ENCODE measurements at regions not wholly inside any gene's neighbourhood (a gene's known extent, or its start where the extent isn't known, plus 50 kb on each side); places are given as distances from the start of the nearest gene placed in this dataset.

DNA sequence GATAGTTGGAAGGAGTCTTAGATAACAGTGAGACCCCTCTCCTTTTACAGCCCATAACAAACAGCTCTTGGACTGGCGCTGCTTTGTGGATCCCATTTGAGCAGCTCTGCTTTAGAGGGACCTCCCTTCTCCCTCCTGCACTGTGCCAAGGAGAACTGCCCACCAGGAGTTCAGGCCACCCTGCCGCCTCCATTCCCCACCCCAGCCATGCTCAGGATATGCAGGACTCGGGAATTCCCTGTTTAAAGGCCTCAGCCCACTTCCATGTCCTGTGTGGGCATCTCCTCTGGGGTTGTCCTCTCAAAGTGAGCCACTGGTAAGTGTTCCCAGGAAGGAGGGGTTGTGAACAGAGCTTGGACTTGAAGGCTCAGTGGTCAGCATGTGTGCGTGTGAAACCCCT is 78.9 kb upstream of the ADRA1D start:
- POLR2A ChIA-PET, result no interaction called here
- no peak for DNase-seq (ENCODE audit: extremely low spot score)
- CTCF ChIA-PET, result no interaction called here
- TF ChIP-seq, protein P1, sequence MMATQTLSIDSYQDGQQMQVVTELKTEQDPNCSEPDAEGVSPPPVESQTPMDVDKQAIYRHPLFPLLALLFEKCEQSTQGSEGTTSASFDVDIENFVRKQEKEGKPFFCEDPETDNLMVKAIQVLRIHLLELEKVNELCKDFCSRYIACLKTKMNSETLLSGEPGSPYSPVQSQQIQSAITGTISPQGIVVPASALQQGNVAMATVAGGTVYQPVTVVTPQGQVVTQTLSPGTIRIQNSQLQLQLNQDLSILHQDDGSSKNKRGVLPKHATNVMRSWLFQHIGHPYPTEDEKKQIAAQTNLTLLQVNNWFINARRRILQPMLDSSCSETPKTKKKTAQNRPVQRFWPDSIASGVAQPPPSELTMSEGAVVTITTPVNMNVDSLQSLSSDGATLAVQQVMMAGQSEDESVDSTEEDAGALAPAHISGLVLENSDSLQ (IDR thresholded peaks at IDR 0.05), result no peak
- no peak for TF ChIP-seq L3MBTL2 (conservative IDR thresholded peaks at IDR 0.05)
- TF ChIP-seq CTBP1 (IDR thresholded peaks at IDR 0.05; ENCODE audit: borderline replicate concordance), result no peak
- no peak for TF ChIP-seq FOXA1 (IDR thresholded peaks at IDR 0.05)
- no peak for TF ChIP-seq SP1 (IDR thresholded peaks at IDR 0.05)
- TF ChIP-seq NFRKB (IDR thresholded peaks at IDR 0.05), result no peak
- no peak for TF ChIP-seq SUZ12 (IDR thresholded peaks at IDR 0.05)
- TF ChIP-seq HDGF (IDR thresholded peaks at IDR 0.05; ENCODE audit: borderline replicate concordance), result no peak
- TF ChIP-seq ZNF384 (IDR thresholded peaks at IDR 0.05), result no peak
- no peak for TF ChIP-seq FOXM1 (IDR thresholded peaks at IDR 0.05; ENCODE audit: borderline replicate concordance)
- TF ChIP-seq ELF4 (IDR thresholded peaks at IDR 0.05), result no peak
- TF ChIP-seq FOXK2 (IDR thresholded peaks at IDR 0.05), result no peak

DNA sequence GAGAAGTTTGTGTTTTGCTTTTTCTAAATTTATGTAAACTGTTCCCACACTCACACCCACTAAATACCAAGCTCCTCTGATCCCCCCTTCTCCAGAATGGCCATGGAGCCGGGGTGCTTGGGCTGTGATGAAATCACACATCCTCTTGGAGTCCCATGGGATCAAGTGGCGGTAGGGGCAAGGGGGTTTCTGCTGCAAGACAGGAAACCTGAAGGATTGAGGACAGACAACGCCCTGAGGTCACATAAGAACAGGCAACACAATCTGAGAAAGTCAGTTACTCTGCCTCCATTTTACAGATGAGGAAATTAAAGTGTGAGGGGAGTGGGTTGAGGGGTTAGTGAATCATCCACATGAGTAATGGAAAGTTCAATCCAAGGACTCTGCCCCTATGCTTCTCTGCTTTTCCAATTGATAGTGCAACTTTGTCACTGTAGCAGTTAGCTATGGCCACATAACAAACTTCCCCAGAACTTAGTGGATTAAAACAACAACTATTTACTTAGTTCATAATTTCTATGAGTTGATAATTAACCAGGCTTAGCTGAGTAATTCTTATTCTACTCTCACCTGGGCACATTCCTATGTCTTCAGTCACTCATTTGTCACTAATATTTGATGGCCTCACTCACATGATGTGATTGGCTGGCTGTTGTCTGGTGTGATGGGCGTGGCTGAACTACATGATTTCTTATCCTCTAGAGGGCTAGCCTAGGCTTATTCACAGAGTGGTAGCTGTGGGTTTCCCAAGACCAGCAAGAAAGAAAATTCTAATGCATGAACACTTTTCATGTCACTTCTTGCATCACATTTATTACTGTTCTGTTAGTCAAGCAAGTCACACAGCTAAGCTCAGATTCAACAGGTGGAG is 77.3 kb upstream of the ADRA1D start:
- ChIA-PET POLR2A (no interaction called here), CTCF (no interaction called here)
- no peak for TF ChIP-seq ARNT (IDR thresholded peaks at IDR 0.05)
- no peak for TF ChIP-seq SUZ12 (IDR thresholded peaks at IDR 0.05)
- no peak for TF ChIP-seq L3MBTL2 (conservative IDR thresholded peaks at IDR 0.05)
- no peak for TF ChIP-seq ELF4 (IDR thresholded peaks at IDR 0.05)
- TF ChIP-seq FOXA1 (IDR thresholded peaks at IDR 0.05), result no peak
- TF ChIP-seq HDGF (IDR thresholded peaks at IDR 0.05; ENCODE audit: borderline replicate concordance), result no peak
- TF ChIP-seq ZNF384 (IDR thresholded peaks at IDR 0.05), result no peak
- TF ChIP-seq SP1 (IDR thresholded peaks at IDR 0.05), result no peak
- TF ChIP-seq, protein P1 (IDR thresholded peaks at IDR 0.05), result no peak
- no peak for TF ChIP-seq NFRKB (IDR thresholded peaks at IDR 0.05)
- TF ChIP-seq LEF1 (IDR thresholded peaks at IDR 0.05; ENCODE audit: borderline replicate concordance), result no peak
- no peak for TF ChIP-seq CTBP1 (IDR thresholded peaks at IDR 0.05; ENCODE audit: borderline replicate concordance)
- no peak for TF ChIP-seq FOXM1 (IDR thresholded peaks at IDR 0.05; ENCODE audit: borderline replicate concordance)
- no peak for TF ChIP-seq BHLHE40 (IDR thresholded peaks at IDR 0.05; ENCODE audit: borderline replicate concordance)
- no peak for TF ChIP-seq FOXK2 (IDR thresholded peaks at IDR 0.05)
- TF ChIP-seq TARDBP (IDR thresholded peaks at IDR 0.05), result no peak
- no peak for DNase-seq (ENCODE audit: extremely low spot score)

DNA sequence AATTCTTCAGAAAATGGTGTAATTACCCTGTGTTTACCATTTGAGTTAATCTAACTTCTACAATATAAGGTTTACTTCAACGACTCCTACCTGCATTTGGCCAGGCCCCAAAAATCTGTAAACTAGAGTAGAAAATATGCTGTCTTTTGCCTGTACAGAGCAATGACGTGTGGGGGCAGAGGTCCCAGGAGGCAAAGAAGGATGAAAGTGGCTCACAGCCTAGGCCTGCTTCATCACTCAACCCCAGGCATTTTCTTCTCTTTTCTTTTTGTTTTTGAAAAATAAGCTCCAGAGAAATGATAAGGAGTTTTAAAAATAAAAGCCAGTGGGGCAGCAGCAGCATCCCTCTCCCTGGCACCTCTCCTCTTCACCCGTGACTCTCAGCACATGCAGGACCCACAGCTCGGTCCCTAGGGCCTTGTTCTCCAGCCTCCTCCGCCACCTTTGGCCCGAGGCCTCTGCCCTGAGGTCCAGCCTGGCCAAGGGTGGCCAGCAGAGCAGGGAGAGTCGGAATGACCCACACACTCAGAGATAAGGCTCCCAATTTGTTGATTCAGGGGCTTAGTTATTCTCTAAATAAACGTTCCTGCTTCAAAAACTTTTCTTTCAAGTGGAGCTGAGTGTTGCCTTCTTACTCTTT is 76.6 kb upstream of the ADRA1D start:
- DNase-seq (ENCODE audit: extremely low spot score), result no peak
- CTCF ChIA-PET, result no interaction called here

DNA sequence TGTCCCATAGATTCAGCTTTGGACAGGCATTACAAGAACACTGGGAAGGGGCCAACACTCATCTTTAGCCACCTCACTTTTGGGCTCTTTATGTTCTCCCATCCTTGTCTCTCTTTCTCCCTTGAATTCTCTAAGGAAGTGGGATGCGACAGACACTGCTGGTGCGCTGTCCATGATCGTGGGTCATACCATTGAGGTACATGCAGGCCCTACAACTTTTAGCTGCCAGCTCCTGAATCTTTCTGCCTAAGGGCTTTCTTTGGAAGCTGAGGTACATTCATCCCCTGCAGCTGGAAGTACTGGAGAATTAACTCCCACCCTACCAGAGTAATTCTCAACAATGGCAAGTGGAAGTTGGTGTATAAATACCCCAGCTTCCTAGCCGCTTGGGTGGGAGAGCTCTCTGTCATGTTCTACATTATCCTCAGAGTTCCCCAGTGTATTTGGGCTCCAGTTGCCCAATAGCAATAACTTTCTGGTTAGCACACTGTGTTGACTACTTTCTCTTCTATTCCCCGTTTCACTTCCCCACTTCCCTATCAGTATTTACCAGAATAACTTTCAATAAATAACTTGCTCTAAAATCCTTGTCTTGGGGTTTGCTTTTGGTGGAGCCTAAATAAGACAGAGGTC is 75.6 kb upstream of the ADRA1D start:
- DNase-seq (ENCODE audit: extremely low spot score), result no peak
- CTCF ChIA-PET, result no interaction called here
- POLR2A ChIA-PET, result no interaction called here
- TF ChIP-seq NFRKB (IDR thresholded peaks at IDR 0.05) (no peak), SUZ12 (IDR thresholded peaks at IDR 0.05) (no peak), FOXK2 (IDR thresholded peaks at IDR 0.05) (no peak), FOXM1 (IDR thresholded peaks at IDR 0.05; ENCODE audit: borderline replicate concordance) (no peak), SP1 (IDR thresholded peaks at IDR 0.05) (no peak), HDGF (IDR thresholded peaks at IDR 0.05; ENCODE audit: borderline replicate concordance) (no peak), LEF1 (IDR thresholded peaks at IDR 0.05; ENCODE audit: borderline replicate concordance) (no peak), BHLHE40 (IDR thresholded peaks at IDR 0.05; ENCODE audit: borderline replicate concordance) (no peak), TARDBP (IDR thresholded peaks at IDR 0.05) (no peak), ARNT (IDR thresholded peaks at IDR 0.05) (no peak)

More for the DNA sequence above, 76.6 kb upstream of the ADRA1D start:
- POLR2A ChIA-PET, result no interaction called here
- no peak for TF ChIP-seq SUZ12 (IDR thresholded peaks at IDR 0.05)
- TF ChIP-seq, protein P1 (IDR thresholded peaks at IDR 0.05), result no peak
- TF ChIP-seq FOXM1 (IDR thresholded peaks at IDR 0.05; ENCODE audit: borderline replicate concordance), result no peak
- no peak for TF ChIP-seq BHLHE40 (IDR thresholded peaks at IDR 0.05; ENCODE audit: borderline replicate concordance)
- no peak for TF ChIP-seq ARNT (IDR thresholded peaks at IDR 0.05)
- TF ChIP-seq ELF4 (IDR thresholded peaks at IDR 0.05), result no peak
- TF ChIP-seq NFRKB (IDR thresholded peaks at IDR 0.05), result no peak
- no peak for TF ChIP-seq LEF1 (IDR thresholded peaks at IDR 0.05; ENCODE audit: borderline replicate concordance)
- TF ChIP-seq TARDBP (IDR thresholded peaks at IDR 0.05), result no peak
- no peak for TF ChIP-seq HDGF (IDR thresholded peaks at IDR 0.05; ENCODE audit: borderline replicate concordance)
- TF ChIP-seq L3MBTL2 (conservative IDR thresholded peaks at IDR 0.05), result no peak

DNA sequence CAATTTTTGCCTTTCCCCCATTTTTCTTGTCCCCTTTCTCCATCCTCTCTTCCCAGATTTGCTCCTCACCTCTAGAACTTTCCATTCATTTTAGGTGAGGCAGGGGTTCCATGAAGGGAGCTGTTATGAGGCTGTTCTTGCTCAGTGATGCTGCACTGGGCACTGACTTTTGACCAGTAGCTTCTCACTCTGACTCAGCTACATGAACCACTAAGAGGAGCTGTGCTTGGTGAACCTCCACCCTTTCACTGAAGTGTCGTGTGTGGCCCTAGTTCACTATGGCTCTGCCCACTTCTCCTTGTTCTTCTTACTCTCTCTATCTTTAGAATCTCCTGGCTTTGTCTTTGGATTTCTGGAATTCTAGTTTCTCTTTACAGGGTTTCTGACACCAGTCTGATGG is 73.4 kb upstream of the ADRA1D start:
- no peak for TF ChIP-seq ELF4 (IDR thresholded peaks at IDR 0.05)
- TF ChIP-seq CTBP1 (IDR thresholded peaks at IDR 0.05; ENCODE audit: borderline replicate concordance), result no peak
- no peak for TF ChIP-seq HDGF (IDR thresholded peaks at IDR 0.05; ENCODE audit: borderline replicate concordance)
- TF ChIP-seq, protein P1 (IDR thresholded peaks at IDR 0.05), result no peak
- no peak for TF ChIP-seq FOXM1 (IDR thresholded peaks at IDR 0.05; ENCODE audit: borderline replicate concordance)
- no peak for TF ChIP-seq SP1 (IDR thresholded peaks at IDR 0.05)
- no peak for TF ChIP-seq LEF1 (IDR thresholded peaks at IDR 0.05; ENCODE audit: borderline replicate concordance)
- TF ChIP-seq ARNT (IDR thresholded peaks at IDR 0.05), result no peak
- no peak for TF ChIP-seq FOXA1 (IDR thresholded peaks at IDR 0.05)
- TF ChIP-seq TARDBP (IDR thresholded peaks at IDR 0.05), result no peak
- no peak for TF ChIP-seq BHLHE40 (IDR thresholded peaks at IDR 0.05; ENCODE audit: borderline replicate concordance)
- no peak for TF ChIP-seq FOXK2 (IDR thresholded peaks at IDR 0.05)
- no peak for TF ChIP-seq ZNF384 (IDR thresholded peaks at IDR 0.05)
- no peak for TF ChIP-seq NFRKB (IDR thresholded peaks at IDR 0.05)
- no peak for TF ChIP-seq L3MBTL2 (conservative IDR thresholded peaks at IDR 0.05)
- no peak for TF ChIP-seq SUZ12 (IDR thresholded peaks at IDR 0.05)
- ChIA-PET POLR2A (no interaction called here), CTCF (no interaction called here)
- no peak for DNase-seq (ENCODE audit: extremely low spot score)
